Mucosa of descending colon (tissue), 3 donors: ENCODE measurements at regions not wholly inside any gene's neighbourhood (a gene's known extent, or its start where the extent isn't known, plus 50 kb on each side); places are given as distances from the start of the nearest gene placed in this dataset.

Experiments used
- ATAC-seq: fragments of 200-7000 bp; cut with Tn5 transposase; one replicate; pipeline ENCODE4 v1.9.1; 2020; ENCODE audit warnings: mild to moderate bottlenecking, moderate library complexity
- DNase-seq, 3 donors: peaks; one replicate each; pipeline ENCODE4 v3.0.0-alpha.2; 2020
- H3K36me3 ChIP-seq: fragments of 200-600 bp; one replicate; pipeline ENCODE4 v1.8.0; 2021; ENCODE audit warnings: low read depth, mild to moderate bottlenecking
- H3K4me1 ChIP-seq: fragments of 200-600 bp; one replicate; pipeline ENCODE4 v1.8.0; 2021; ENCODE audit warnings: low read depth, mild to moderate bottlenecking
- H3K4me3 ChIP-seq: fragments of 200-600 bp; one replicate; pipeline ENCODE4 v1.8.0; 2021; ENCODE audit warnings: mild to moderate bottlenecking
- H3K9me3 ChIP-seq: fragments of 200-600 bp; one replicate; pipeline ENCODE4 v1.8.0; 2021; ENCODE audit warnings: mild to moderate bottlenecking
- CTCF ChIP-seq: fragments of 200-600 bp; IDR thresholded peaks from one replicate; pipeline ENCODE4 v1.8.0; 2022; ENCODE audit warnings: antibody characterized with exemption, mild to moderate bottlenecking
- intact Hi-C, 2 donors: fragments of 100-400 bp; cut with DNase I in 1 of 2; cut with micrococcal nuclease in 1 of 2; formaldehyde crosslinking; loops; one replicate each; pipeline versions ENCODE4 v1.11.0 to v1.11.1; 2022; cut with DNase I, micrococcal nuclease
- donor health status: DM: no; HTN: no; CAD: no; lungs with moderate emphysema.
- donor health status: DM: no; HTN: no; CAD: no.
- donor health status: DM: no; HTN: yes; CAD: no.

- H3K4me1 ChIP-seq: no peaks in the 10 kb centered on the region
- DNase-seq (no peak), ATAC-seq (no peak)
- H3K4me3 ChIP-seq: no peak overlapping the region
- TF ChIP-seq CTCF: no peak
- no peaks in the 10 kb centered on the region for H3K36me3 ChIP-seq
- intact Hi-C loops: no loop called here
- no peaks in the 10 kb centered on the region for H3K9me3 ChIP-seq
These were observed 78.2 kb upstream of the DLX6 start for GRCh38 chr7:96927131-96927530.

- no peaks in the 10 kb centered on the region for H3K9me3 ChIP-seq
- DNase-seq (no peak), ATAC-seq (no peak)
- H3K36me3 ChIP-seq: no peaks in the 10 kb centered on the region
- no peak for TF ChIP-seq CTCF
- intact Hi-C loops: no loop called here
- no peak overlapping the region for H3K4me3 ChIP-seq
- no peaks in the 10 kb centered on the region for H3K4me1 ChIP-seq
These were observed 76.4 kb upstream of the DLX6 start for GRCh38 chr7:96928965-96929364.

- intact Hi-C loops: no loop called here
- TF ChIP-seq CTCF: no peak
- DNase-seq: no peak
- ATAC-seq: no peak
- no peaks in the 10 kb centered on the region for H3K4me1 ChIP-seq
- no peaks in the 10 kb centered on the region for H3K9me3 ChIP-seq
- no peak overlapping the region for H3K4me3 ChIP-seq
- H3K36me3 ChIP-seq: no peaks in the 10 kb centered on the region
These were observed 73.5 kb upstream of the DLX6 start for GRCh38 chr7:96931891-96932290.

GRCh38 chr7:96933067-96933645 lies 72.2 kb upstream of the DLX6 start:
- Histone ChIP-seq H3K9me3 (no peaks in the 10 kb centered on the region), H3K4me1 (no peaks in the 10 kb centered on the region), H3K4me3 (no peak overlapping the region), H3K36me3 (no peaks in the 10 kb centered on the region)
- no peak for DNase-seq
- no peak for TF ChIP-seq CTCF
- no peak for ATAC-seq
- intact Hi-C loops: no loop called here

- TF ChIP-seq CTCF: no peak
- Histone ChIP-seq H3K9me3 (no peaks in the 10 kb centered on the region), H3K4me1 (no peaks in the 10 kb centered on the region), H3K36me3 (no peaks in the 10 kb centered on the region), H3K4me3 (no peak overlapping the region)
- intact Hi-C loops: no loop called here
- DNase-seq (no peak), ATAC-seq (no peak)
These were observed 68.7 kb upstream of the DLX6 start for GRCh38 chr7:96936621-96937020.

GRCh38 chr7:96942112-96942511 lies 63.2 kb upstream of the DLX6 start:
- no peak overlapping the region for H3K4me3 ChIP-seq
- TF ChIP-seq CTCF: no peak
- intact Hi-C loops: no loop called here
- H3K4me1 ChIP-seq: no peaks in the 10 kb centered on the region
- H3K9me3 ChIP-seq: no peaks in the 10 kb centered on the region
- DNase-seq (no peak), ATAC-seq (no peak)
- H3K36me3 ChIP-seq: no peaks in the 10 kb centered on the region
